Kidney epithelial cell (primary cell): ENCODE measurements at regions not wholly inside any gene's neighbourhood (a gene's known extent, or its start where the extent isn't known, plus 50 kb on each side); places are given as distances from the start of the nearest gene placed in this dataset.

Experiments
- DNase-seq: peaks from one replicate; pipeline ENCODE4 v3.0.0-alpha.2; 2010; ENCODE audit warnings: low read depth
- H3K27me3 ChIP-seq: 2 replicates; pipeline ENCODE4 v1.6.0; 2011; ENCODE audit warnings: low read length; ENCODE audit not compliant: control insufficient read depth, insufficient read depth
- H3K36me3 ChIP-seq: 2 replicates; pipeline ENCODE4 v1.5.1; 2011; ENCODE audit warnings: low read length; ENCODE audit not compliant: control insufficient read depth, insufficient read depth
- H3K4me3 ChIP-seq: 2 replicates; pipeline ENCODE4 v1.5.1; 2011; ENCODE audit warnings: low read depth, mild to moderate bottlenecking, control low read depth, low read length
- CTCF ChIP-seq: IDR thresholded peaks from 2 replicates; pipeline ENCODE4 v1.5.1; 2011; ENCODE audit warnings: mild to moderate bottlenecking, moderate library complexity, low read length, control low read depth, inconsistent platforms; ENCODE audit not compliant: insufficient read depth, poor library complexity, severe bottlenecking

GRCh38 chr1:5364591-5364990 is 627.6 kb downstream of the NPHP4 start:
- no peak for TF ChIP-seq CTCF
- Histone ChIP-seq H3K36me3 (no peaks in the 10 kb centered on the region), H3K4me3 (no peak overlapping the region), H3K27me3 (no peaks in the 10 kb centered on the region)
- no peak for DNase-seq

- no peak for DNase-seq
- H3K27me3 ChIP-seq = no peaks in the 10 kb centered on the region
- no peaks in the 10 kb centered on the region for H3K36me3 ChIP-seq
- no peak overlapping the region for H3K4me3 ChIP-seq
- no peak for TF ChIP-seq CTCF
Observed at GRCh38 chr1:5354681-5355080, 637.5 kb downstream of the NPHP4 start.

GRCh38 chr1:5351366-5351765 is 640.9 kb downstream of the NPHP4 start:
- Histone ChIP-seq H3K27me3 (no peaks in the 10 kb centered on the region), H3K36me3 (no peaks in the 10 kb centered on the region), H3K4me3 (no peak overlapping the region)
- TF ChIP-seq CTCF = no peak
- no peak for DNase-seq

- no peak overlapping the region for H3K4me3 ChIP-seq
- no peaks in the 10 kb centered on the region for H3K27me3 ChIP-seq
- no peak for TF ChIP-seq CTCF
- no peaks in the 10 kb centered on the region for H3K36me3 ChIP-seq
- no peak for DNase-seq
Observed at GRCh38 chr1:5349526-5349925, 642.7 kb downstream of the NPHP4 start.

- no peak for TF ChIP-seq CTCF
- DNase-seq = no peak
- Histone ChIP-seq H3K36me3 (no peaks in the 10 kb centered on the region), H3K4me3 (no peak overlapping the region), H3K27me3 (no peaks in the 10 kb centered on the region)
Observed at GRCh38 chr1:5348732-5349465, 643.3 kb downstream of the NPHP4 start.

GRCh38 chr1:5347726-5348125 is 644.5 kb downstream of the NPHP4 start:
- Histone ChIP-seq H3K27me3 (no peaks in the 10 kb centered on the region), H3K36me3 (no peaks in the 10 kb centered on the region), H3K4me3 (no peak overlapping the region)
- no peak for DNase-seq
- no peak for TF ChIP-seq CTCF
